ENCODE measurements at regions not wholly inside any gene's neighbourhood (a gene's known extent, or its start where the extent isn't known, plus 50 kb on each side); places are given as distances from the start of the nearest gene placed in this dataset.

GRCh38 chr17:71485426-71485825 is 635.4 kb upstream of the SOX9 start:
- Histone ChIP-seq H3K27me3 (ENCODE audit: control insufficient read depth, insufficient read depth, low read length) (no peaks in the 10 kb centered on the region), H4K91ac (ENCODE audit: insufficient read depth, low read depth, low read length) (no peak overlapping the region), H3K4me2 (ENCODE audit: low read depth, low read length) (no peak overlapping the region), H2BK120ac (ENCODE audit: low read depth, low read length) (no peak overlapping the region), H3K27ac (ENCODE audit: insufficient read depth, low read length) (no peak overlapping the region), H3K56ac (ENCODE audit: extremely low read depth, insufficient read depth, low read length) (no peak overlapping the region), H4K5ac (ENCODE audit: low read depth, low read length) (no peak overlapping the region), H2AK9ac (replicated peaks; ENCODE audit: low read depth, low read length, poor library complexity) (no peak overlapping the region), H3K9ac (ENCODE audit: low read depth, low read length) (no peak overlapping the region), H3K18ac (ENCODE audit: low read depth, low read length) (no peak overlapping the region), H3K23ac (ENCODE audit: low read depth, low read length) (no peak overlapping the region), H4K20me1 (ENCODE audit: insufficient read depth, low read length) (no peaks in the 10 kb centered on the region), H4K8ac (ENCODE audit: low read depth in 2 of 2, low read length in 2 of 2) (no peak overlapping the region), H2BK15ac (ENCODE audit: low read depth, low read length) (no peak overlapping the region), H2AK5ac (ENCODE audit: low read depth, low read length) (no peak overlapping the region), H2AFZ (replicated peaks; ENCODE audit: low read length, poor library complexity) (no peak overlapping the region), H3K9me3 (ENCODE audit: control insufficient read depth, insufficient read depth, low read length) (no peaks in the 10 kb centered on the region), H3K79me1 (ENCODE audit: low read depth in 1 of 2, low read length in 2 of 2) (no peaks in the 10 kb centered on the region), H3K14ac (replicated peaks; ENCODE audit: low read depth, low read length) (no peak overlapping the region), H3K9me1 (ENCODE audit: insufficient read depth, low read length) (no peaks in the 10 kb centered on the region), H3K4me1 (ENCODE audit: control insufficient read depth, insufficient read depth, low read length) (no peaks in the 10 kb centered on the region), H3K4me3 (ENCODE audit: insufficient read depth, low read depth, low read length) (no peak overlapping the region), H2BK5ac (ENCODE audit: low read depth, low read length, poor library complexity, severe bottlenecking) (no peak overlapping the region), H3K36me3 (ENCODE audit: control insufficient read depth, insufficient read depth, low read length) (no peaks in the 10 kb centered on the region), H3K4ac (ENCODE audit: low read depth, low read length) (no peak overlapping the region), H2BK20ac (ENCODE audit: low read depth, low read length) (no peak overlapping the region)
- dilution Hi-C loops (cut with HindIII; ENCODE audit: low sequenced_read_pairs, unreplicated experiment) (no loop called here), in situ Hi-C loops (cut with MboI; ENCODE audit: low sequenced_read_pairs) (loop anchor here (10.0 kb wide), 1 partner anchor 619 kb away; no protein-coding TSS in a partner anchor), intact Hi-C loops (cut with micrococcal nuclease) (no loop called here)
- DNase-seq (no peak), ATAC-seq (ENCODE audit: low read depth) (no peak)
- WGBS, 2 experiments (ENCODE audit: extremely low coverage in 2 of 2, insufficient read length in 1 of 2) = no CpG with 5 or more reads among the region's 3 CpGs
- BruUV-seq (replicated peaks) = no TSS peak
- no peak for TF ChIP-seq USF2 (IDR thresholded peaks at IDR 0.05; ENCODE audit: low read depth, low read length)
- no peak for TF ChIP-seq FOS (IDR thresholded peaks at IDR 0.05; ENCODE audit: low read depth, low read length)
- TF ChIP-seq MXI1 (IDR thresholded peaks at IDR 0.05; ENCODE audit: borderline replicate concordance, low read depth, low read length) = no peak
- TF ChIP-seq CEBPB (IDR thresholded peaks at IDR 0.05; ENCODE audit: low read depth, low read length) = no peak
- TF ChIP-seq NFE2L2 (IDR thresholded peaks at IDR 0.05; ENCODE audit: low read depth, low read length) = no peak
- CTCF ChIA-PET = interaction anchor here (0.6 to 0.7 kb wide), 2 partner anchors 503 to 640 kb away, joined by 3 to 4 read pairs; no protein-coding TSS in a partner anchor
- POLR2A ChIA-PET (ENCODE audit: unreplicated experiment) = no interaction called here

Data from IMR-90 (cell line).